ENCODE measurements at regions not wholly inside any gene's neighbourhood (a gene's known extent, or its start where the extent isn't known, plus 50 kb on each side); places are given as distances from the start of the nearest gene placed in this dataset.

DNA sequence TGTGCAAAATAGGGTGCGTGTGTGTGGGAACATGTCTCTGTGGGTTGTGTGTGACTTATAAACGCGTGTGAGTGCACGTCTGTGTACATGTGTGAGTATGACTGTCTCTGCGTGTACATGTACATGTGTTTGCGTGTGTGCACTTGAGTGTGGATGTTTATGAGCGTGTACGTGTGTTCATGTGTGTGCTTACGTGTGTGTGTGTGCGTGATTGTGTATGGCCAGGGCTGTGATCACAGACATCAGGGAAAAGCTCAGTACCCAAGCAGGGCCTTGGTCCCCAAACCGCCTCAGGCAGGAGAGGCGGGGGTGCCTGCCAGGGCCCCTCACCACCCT, 326.3 kb upstream of the DIO3 start:
- no peak overlapping the region for H3K9ac ChIP-seq (ENCODE audit: low read length)
- no peaks in the 10 kb centered on the region for H3K36me3 ChIP-seq (ENCODE audit: low read length)
- no peak for TF ChIP-seq EZH2phosphoT487 (conservative IDR thresholded peaks at IDR 0.05; ENCODE audit: low read length)
- TF ChIP-seq, protein P1, sequence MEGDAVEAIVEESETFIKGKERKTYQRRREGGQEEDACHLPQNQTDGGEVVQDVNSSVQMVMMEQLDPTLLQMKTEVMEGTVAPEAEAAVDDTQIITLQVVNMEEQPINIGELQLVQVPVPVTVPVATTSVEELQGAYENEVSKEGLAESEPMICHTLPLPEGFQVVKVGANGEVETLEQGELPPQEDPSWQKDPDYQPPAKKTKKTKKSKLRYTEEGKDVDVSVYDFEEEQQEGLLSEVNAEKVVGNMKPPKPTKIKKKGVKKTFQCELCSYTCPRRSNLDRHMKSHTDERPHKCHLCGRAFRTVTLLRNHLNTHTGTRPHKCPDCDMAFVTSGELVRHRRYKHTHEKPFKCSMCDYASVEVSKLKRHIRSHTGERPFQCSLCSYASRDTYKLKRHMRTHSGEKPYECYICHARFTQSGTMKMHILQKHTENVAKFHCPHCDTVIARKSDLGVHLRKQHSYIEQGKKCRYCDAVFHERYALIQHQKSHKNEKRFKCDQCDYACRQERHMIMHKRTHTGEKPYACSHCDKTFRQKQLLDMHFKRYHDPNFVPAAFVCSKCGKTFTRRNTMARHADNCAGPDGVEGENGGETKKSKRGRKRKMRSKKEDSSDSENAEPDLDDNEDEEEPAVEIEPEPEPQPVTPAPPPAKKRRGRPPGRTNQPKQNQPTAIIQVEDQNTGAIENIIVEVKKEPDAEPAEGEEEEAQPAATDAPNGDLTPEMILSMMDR (IDR thresholded peaks at IDR 0.05; ENCODE audit: insufficient read depth, low read length, poor library complexity, severe bottlenecking) = no peak
- no peaks in the 10 kb centered on the region for H3K27me3 ChIP-seq (ENCODE audit: low read length)
- no peak overlapping the region for H2AFZ ChIP-seq (ENCODE audit: low read depth, low read length, severe bottlenecking)
- no peak overlapping the region for H3K4me3 ChIP-seq (ENCODE audit: insufficient read depth, low read length, poor library complexity, severe bottlenecking)
- no peaks in the 10 kb centered on the region for H3F3A ChIP-seq (ENCODE audit: insufficient read depth)
- H3K4me2 ChIP-seq (ENCODE audit: low read depth, low read length, poor library complexity, severe bottlenecking) = no peak overlapping the region
- H3K9me2 ChIP-seq (replicated peaks; ENCODE audit: insufficient read depth, low read length) = no peaks in the 10 kb centered on the region
- H3K9me3 ChIP-seq (ENCODE audit: insufficient read depth, low read length) = no peaks in the 10 kb centered on the region
- H3K27ac ChIP-seq (ENCODE audit: low read depth, low read length) = no peak overlapping the region
- no peaks in the 10 kb centered on the region for H3K79me2 ChIP-seq (ENCODE audit: insufficient read depth, low read length)
- no peaks in the 10 kb centered on the region for H4K20me1 ChIP-seq (ENCODE audit: low read depth, low read length)

GRCh38 chr14:101235335-101236103, 325.8 kb upstream of the DIO3 start:
- Histone ChIP-seq H3K4me3 (ENCODE audit: insufficient read depth, low read length, poor library complexity, severe bottlenecking) (no peak overlapping the region), H3K27ac (ENCODE audit: low read depth, low read length) (no peak overlapping the region), H4K20me1 (ENCODE audit: low read depth, low read length) (no peaks in the 10 kb centered on the region), H3F3A (ENCODE audit: insufficient read depth) (no peaks in the 10 kb centered on the region), H3K4me2 (ENCODE audit: low read depth, low read length, poor library complexity, severe bottlenecking) (no peak overlapping the region), H3K9me3 (ENCODE audit: insufficient read depth, low read length) (no peaks in the 10 kb centered on the region), H3K27me3 (ENCODE audit: low read length) (no peaks in the 10 kb centered on the region), H2AFZ (ENCODE audit: low read depth, low read length, severe bottlenecking) (no peak overlapping the region), H3K36me3 (ENCODE audit: low read length) (no peaks in the 10 kb centered on the region), H3K79me2 (ENCODE audit: insufficient read depth, low read length) (no peaks in the 10 kb centered on the region), H3K9ac (ENCODE audit: low read length) (no peak overlapping the region), H3K9me2 (replicated peaks; ENCODE audit: insufficient read depth, low read length) (no peaks in the 10 kb centered on the region)
- TF ChIP-seq, protein P1 (IDR thresholded peaks at IDR 0.05; ENCODE audit: insufficient read depth, low read length, poor library complexity, severe bottlenecking) = no peak
- TF ChIP-seq EZH2phosphoT487 (conservative IDR thresholded peaks at IDR 0.05; ENCODE audit: low read length) = no peak

GRCh38 chr14:101236496-101237251, 324.6 kb upstream of the DIO3 start:
- no peaks in the 10 kb centered on the region for H3K36me3 ChIP-seq (ENCODE audit: low read length)
- H3K79me2 ChIP-seq (ENCODE audit: insufficient read depth, low read length) = no peaks in the 10 kb centered on the region
- no peaks in the 10 kb centered on the region for H3K27me3 ChIP-seq (ENCODE audit: low read length)
- H3K9me2 ChIP-seq (replicated peaks; ENCODE audit: insufficient read depth, low read length) = no peaks in the 10 kb centered on the region
- H3K4me3 ChIP-seq (ENCODE audit: insufficient read depth, low read length, poor library complexity, severe bottlenecking) = no peak overlapping the region
- TF ChIP-seq, protein P1 (IDR thresholded peaks at IDR 0.05; ENCODE audit: insufficient read depth, low read length, poor library complexity, severe bottlenecking) = no peak
- TF ChIP-seq EZH2phosphoT487 (conservative IDR thresholded peaks at IDR 0.05; ENCODE audit: low read length) = no peak
- no peak overlapping the region for H2AFZ ChIP-seq (ENCODE audit: low read depth, low read length, severe bottlenecking)
- no peaks in the 10 kb centered on the region for H3K9me3 ChIP-seq (ENCODE audit: insufficient read depth, low read length)
- H3K4me2 ChIP-seq (ENCODE audit: low read depth, low read length, poor library complexity, severe bottlenecking) = no peak overlapping the region
- H4K20me1 ChIP-seq (ENCODE audit: low read depth, low read length) = no peaks in the 10 kb centered on the region
- no peak overlapping the region for H3K27ac ChIP-seq (ENCODE audit: low read depth, low read length)
- H3F3A ChIP-seq (ENCODE audit: insufficient read depth) = no peaks in the 10 kb centered on the region
- H3K9ac ChIP-seq (ENCODE audit: low read length) = no peak overlapping the region
